OCI-LY7 (cell line): ENCODE measurements at regions not wholly inside any gene's neighbourhood (a gene's known extent, or its start where the extent isn't known, plus 50 kb on each side); places are given as distances from the start of the nearest gene placed in this dataset.

Experiments used
- BruUV-seq: library from RNA; stranded (reverse); fragments of 400-500 nt; replicated peaks from 2 replicates; lab custom pipeline; 2021; lab: Mats Ljungman, UMichigan
- CTCF ChIA-PET: fragments of 300-600 bp; sonication (Branson Sonifier 250); formaldehyde crosslinking; loops from one replicate; lab custom pipeline; 2022; ENCODE audit warnings: antibody characterized with exemption; ENCODE audit not compliant: unreplicated experiment; lab: Charles Lee
- POLR2A ChIA-PET: fragments of 300-600 bp; sonication (Branson Sonifier 250); formaldehyde crosslinking; loops from one replicate; lab custom pipeline; 2022; ENCODE audit warnings: antibody characterized with exemption; lab: Charles Lee
- DNase-seq: peaks from one replicate; pipeline ENCODE4 v3.0.0-alpha.2; 2015; ENCODE audit warnings: low spot score
- H2AFZ ChIP-seq: fragments of 200-600 bp; sonication (generic), shearing (Covaris generic); 2 replicates; pipeline ENCODE4 v1.6.1; 2014; ENCODE audit warnings: mild to moderate bottlenecking, antibody characterized with exemption, low read length, moderate library complexity
- H3K27ac ChIP-seq: fragments of 200-600 bp; sonication (generic); 2 replicates; pipeline ENCODE4 v1.5.1; 2014; ENCODE audit warnings: mixed run types, low read depth, mild to moderate bottlenecking, moderate library complexity, low read length, inconsistent platforms; ENCODE audit not compliant: poor library complexity, severe bottlenecking
- H3K36me3 ChIP-seq: fragments of 200-600 bp; sonication (generic); 2 replicates; pipeline ENCODE4 v1.6.1; 2014; ENCODE audit warnings: mild to moderate bottlenecking, antibody characterized with exemption, low read length, moderate library complexity, mixed read lengths; ENCODE audit not compliant: insufficient read depth
- H3K4me1 ChIP-seq: fragments of 200-600 bp; sonication (generic); 2 replicates; pipeline ENCODE4 v1.5.1; 2014; ENCODE audit warnings: mild to moderate bottlenecking, low read length; ENCODE audit not compliant: insufficient read depth, poor library complexity, severe bottlenecking
- H3K4me2 ChIP-seq: fragments of 200-600 bp; sonication (generic); 2 replicates; pipeline ENCODE4 v1.6.1; 2014; ENCODE audit warnings: mild to moderate bottlenecking, low read length
- H3K4me3 ChIP-seq: fragments of 200-600 bp; sonication (generic); 2 replicates; pipeline ENCODE4 v1.5.1; 2014; ENCODE audit warnings: mild to moderate bottlenecking, low read depth, low read length; ENCODE audit not compliant: poor library complexity, severe bottlenecking
- H3K79me2 ChIP-seq: fragments of 200-600 bp; sonication (generic); 2 replicates; pipeline ENCODE4 v1.6.1; 2016; ENCODE audit warnings: low read depth, mild to moderate bottlenecking, low read length, moderate library complexity, mixed read lengths; ENCODE audit not compliant: insufficient read depth
- H3K9me2 ChIP-seq: fragments of 200-600 bp; sonication (generic); 2 replicates; pipeline ENCODE4 v1.6.1; 2016; ENCODE audit warnings: mild to moderate bottlenecking, low read length, mixed read lengths; ENCODE audit not compliant: insufficient read depth
- H3K9me3 ChIP-seq: fragments of 200-600 bp; sonication (generic); 2 replicates; pipeline ENCODE4 v1.6.1; 2014; ENCODE audit warnings: mild to moderate bottlenecking, mixed run types, low read length, mixed read lengths
- H4K20me1 ChIP-seq: fragments of 200-600 bp; sonication (generic); 2 replicates; pipeline ENCODE4 v1.6.1; 2014; ENCODE audit warnings: mild to moderate bottlenecking, antibody characterized with exemption, low read length, moderate library complexity, mixed read lengths; ENCODE audit not compliant: insufficient read depth
- EZH2phosphoT487 ChIP-seq: fragments of 200-600 bp; sonication (generic); IDR thresholded peaks from 2 replicates; pipeline ENCODE4 v1.6.1; 2018; ENCODE audit warnings: low read depth, borderline replicate concordance, mild to moderate bottlenecking, mixed run types, antibody characterized with exemption, low read length, moderate library complexity, mixed read lengths
- intact Hi-C: fragments of 100-400 bp; cut with micrococcal nuclease; formaldehyde crosslinking; loops from one replicate; pipeline ENCODE4 v1.10.0; 2022; ENCODE audit not compliant: unreplicated experiment
- TF ChIP-seq, protein P1 (sequence below): fragments of 200-600 bp; sonication (generic); conservative IDR thresholded peaks from 2 replicates; pipeline ENCODE4 v1.5.1; 2014; ENCODE audit warnings: mild to moderate bottlenecking, antibody characterized with exemption, low read length, moderate library complexity, mixed read lengths

DNA sequence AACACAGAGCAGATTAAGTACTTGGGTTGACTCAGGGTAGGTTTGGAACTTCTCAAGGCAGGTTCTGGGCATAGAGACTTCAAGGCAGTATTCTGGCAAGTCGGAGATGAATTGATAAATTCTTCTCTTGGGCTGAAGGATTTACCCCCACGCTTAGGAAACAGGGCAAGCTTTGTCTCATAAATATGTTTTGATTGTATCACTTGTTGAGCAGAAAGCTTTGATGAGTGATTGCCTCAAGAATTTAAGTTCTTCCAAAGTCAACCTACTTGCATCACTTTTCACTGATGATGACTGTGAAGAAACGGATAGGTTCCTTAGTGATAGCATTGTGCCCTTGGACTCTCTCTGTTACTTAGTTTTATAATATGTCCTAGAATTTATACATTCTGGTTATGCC lies 258.6 kb upstream of the DACH1 start:
- no peak overlapping the region for H3K27ac ChIP-seq
- H3K9me2 ChIP-seq, result no peaks in the 10 kb centered on the region
- H3K4me2 ChIP-seq, result no peak overlapping the region
- H3K4me3 ChIP-seq, result no peak overlapping the region
- no peak overlapping the region for H2AFZ ChIP-seq
- no peaks in the 10 kb centered on the region for H3K36me3 ChIP-seq
- no peaks in the 10 kb centered on the region for H4K20me1 ChIP-seq
- intact Hi-C loops, result no loop called here
- TF ChIP-seq, protein P1, sequence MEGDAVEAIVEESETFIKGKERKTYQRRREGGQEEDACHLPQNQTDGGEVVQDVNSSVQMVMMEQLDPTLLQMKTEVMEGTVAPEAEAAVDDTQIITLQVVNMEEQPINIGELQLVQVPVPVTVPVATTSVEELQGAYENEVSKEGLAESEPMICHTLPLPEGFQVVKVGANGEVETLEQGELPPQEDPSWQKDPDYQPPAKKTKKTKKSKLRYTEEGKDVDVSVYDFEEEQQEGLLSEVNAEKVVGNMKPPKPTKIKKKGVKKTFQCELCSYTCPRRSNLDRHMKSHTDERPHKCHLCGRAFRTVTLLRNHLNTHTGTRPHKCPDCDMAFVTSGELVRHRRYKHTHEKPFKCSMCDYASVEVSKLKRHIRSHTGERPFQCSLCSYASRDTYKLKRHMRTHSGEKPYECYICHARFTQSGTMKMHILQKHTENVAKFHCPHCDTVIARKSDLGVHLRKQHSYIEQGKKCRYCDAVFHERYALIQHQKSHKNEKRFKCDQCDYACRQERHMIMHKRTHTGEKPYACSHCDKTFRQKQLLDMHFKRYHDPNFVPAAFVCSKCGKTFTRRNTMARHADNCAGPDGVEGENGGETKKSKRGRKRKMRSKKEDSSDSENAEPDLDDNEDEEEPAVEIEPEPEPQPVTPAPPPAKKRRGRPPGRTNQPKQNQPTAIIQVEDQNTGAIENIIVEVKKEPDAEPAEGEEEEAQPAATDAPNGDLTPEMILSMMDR, result no peak
- TF ChIP-seq EZH2phosphoT487, result no peak
- ChIA-PET CTCF (no interaction called here), POLR2A (no interaction called here)
- no peaks in the 10 kb centered on the region for H3K79me2 ChIP-seq
- DNase-seq, result no peak
- no peaks in the 10 kb centered on the region for H3K9me3 ChIP-seq
- no peaks in the 10 kb centered on the region for H3K4me1 ChIP-seq
- no TSS peak for BruUV-seq

DNA sequence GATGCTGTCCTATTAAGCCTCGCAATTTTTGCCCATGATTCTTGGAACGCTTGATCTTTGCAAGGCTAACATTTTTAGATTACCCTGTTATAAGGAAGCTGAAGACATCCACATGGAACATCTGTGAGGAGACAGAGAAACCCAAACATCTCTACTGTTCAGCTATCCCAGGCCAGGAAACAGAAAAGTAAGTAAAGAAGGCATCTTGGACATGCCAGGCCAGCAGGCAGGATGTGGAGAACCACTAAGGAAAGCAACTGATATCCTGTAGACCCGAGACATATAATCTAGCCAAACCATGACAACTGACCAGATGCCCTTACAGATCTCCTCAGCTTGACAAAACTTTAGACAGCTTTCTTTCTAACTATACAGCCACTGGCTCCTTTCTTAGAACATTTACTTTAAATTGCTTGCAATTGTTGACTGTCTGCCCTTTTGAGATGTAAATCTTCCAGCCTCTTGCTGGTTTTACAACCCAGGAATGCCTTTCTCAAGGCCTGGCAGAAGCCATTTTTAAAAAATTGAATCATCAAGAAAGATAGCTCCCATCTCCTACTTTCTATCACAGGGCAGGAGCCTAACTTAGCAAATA lies 255.8 kb upstream of the DACH1 start:
- H3K4me1 ChIP-seq, result no peaks in the 10 kb centered on the region
- H3K27ac ChIP-seq, result no peak overlapping the region
- no peaks in the 10 kb centered on the region for H3K79me2 ChIP-seq
- no peak overlapping the region for H3K4me2 ChIP-seq
- no peak overlapping the region for H2AFZ ChIP-seq
- H3K36me3 ChIP-seq, result no peaks in the 10 kb centered on the region
- H3K9me2 ChIP-seq, result no peaks in the 10 kb centered on the region
- no peak overlapping the region for H3K4me3 ChIP-seq
- BruUV-seq, result no TSS peak
- ChIA-PET POLR2A (no interaction called here), CTCF (no interaction called here)
- H4K20me1 ChIP-seq, result no peaks in the 10 kb centered on the region
- H3K9me3 ChIP-seq, result no peaks in the 10 kb centered on the region
- DNase-seq, result no peak
- no peak for TF ChIP-seq EZH2phosphoT487
- TF ChIP-seq, protein P1, result no peak
- intact Hi-C loops, result no loop called here

- H3K4me2 ChIP-seq, result no peak overlapping the region
- no peak for DNase-seq
- H4K20me1 ChIP-seq, result no peaks in the 10 kb centered on the region
- no peaks in the 10 kb centered on the region for H3K36me3 ChIP-seq
- H2AFZ ChIP-seq, result no peak overlapping the region
- intact Hi-C loops, result no loop called here
- H3K4me3 ChIP-seq, result no peak overlapping the region
- no peaks in the 10 kb centered on the region for H3K9me3 ChIP-seq
- POLR2A ChIA-PET, result no interaction called here
- no peaks in the 10 kb centered on the region for H3K79me2 ChIP-seq
- no peaks in the 10 kb centered on the region for H3K9me2 ChIP-seq
- TF ChIP-seq EZH2phosphoT487, result no peak
- TF ChIP-seq, protein P1, result no peak
- CTCF ChIA-PET, result no interaction called here
- no peak overlapping the region for H3K27ac ChIP-seq
- H3K4me1 ChIP-seq, result no peaks in the 10 kb centered on the region
- no TSS peak for BruUV-seq
These were observed 254.5 kb upstream of the DACH1 start for GRCh38 chr13:72121466-72121865.
